Testis (tissue), 2 donors: ENCODE measurements at regions not wholly inside any gene's neighbourhood (a gene's known extent, or its start where the extent isn't known, plus 50 kb on each side); places are given as distances from the start of the nearest gene placed in this dataset.

Experiments used
- DNase-seq: peaks from one replicate; pipeline ENCODE4 v3.0.0-alpha.2; 2019
- H3K27ac ChIP-seq, 2 donors: fragments of 200-600 bp; sonication (generic); one replicate each; pipeline ENCODE4 v1.5.1; 2019
- H3K27me3 ChIP-seq: fragments of 200-600 bp; sonication (generic); one replicate; pipeline ENCODE4 v1.5.1; 2019
- H3K36me3 ChIP-seq: fragments of 200-600 bp; sonication (generic); one replicate; pipeline ENCODE4 v1.5.1; 2017; ENCODE audit warnings: low read depth; ENCODE audit errors: missing control alignments
- H3K4me1 ChIP-seq: fragments of 200-600 bp; sonication (generic); one replicate; pipeline ENCODE4 v1.5.1; 2019
- H3K4me3 ChIP-seq, 2 donors: fragments of 200-600 bp; sonication (generic); one replicate each; pipeline ENCODE4 v1.5.1; 2017 to 2019
- H3K9me3 ChIP-seq: fragments of 200-600 bp; sonication (generic); one replicate; pipeline ENCODE4 v1.5.1; 2017
- POLR2A ChIP-seq: fragments of 450-650 bp; IDR thresholded peaks from one replicate; pipeline ENCODE4 v1.6.1; 2017; ENCODE audit warnings: antibody characterized with exemption, mild to moderate bottlenecking, moderate library complexity
- WGBS, 2 donors: methylation state at CpG; one replicate each; pipeline ENCODE4 v1.1.5; 2018; 5-methylcytosine and 5-hydroxymethylcytosine counted together
- intact Hi-C: fragments of 100-400 bp; cut with DNase I; formaldehyde crosslinking; loops from one replicate; pipeline ENCODE4 v1.15.1; 2023; ENCODE audit warnings: low total_unique reads
- TF ChIP-seq, protein P1 (sequence below), 3 experiments: fragments of 450-650 bp in 2 of 3; fragments of 200-600 bp in 1 of 3; sonication (generic) in 1 of 3; IDR thresholded peaks; one replicate each; pipeline ENCODE4 v1.5.1; 2016 to 2019; ENCODE audit warnings: antibody characterized with exemption in 3 of 3, mild to moderate bottlenecking in 2 of 3, moderate library complexity in 1 of 3

DNA sequence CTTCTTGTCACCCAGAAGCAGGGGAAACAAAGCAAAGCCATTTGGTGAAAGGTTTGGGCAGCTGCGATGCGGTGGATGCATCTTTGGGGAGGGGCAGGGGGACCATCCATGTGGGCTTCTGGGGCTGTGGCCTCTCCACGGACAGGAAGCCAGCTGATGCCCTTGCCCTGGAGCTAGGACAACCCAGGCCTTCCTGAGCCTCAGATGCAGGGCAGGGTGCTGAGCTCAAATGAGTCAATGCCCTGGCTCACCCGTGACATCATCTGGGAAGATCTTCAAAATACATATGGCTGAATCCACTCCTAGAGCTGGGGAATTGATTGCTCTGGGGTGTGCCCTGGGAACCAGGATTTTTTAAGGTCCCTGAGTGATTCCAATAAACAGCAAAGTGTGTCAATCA lies 1418.2 kb downstream of the TBC1D22A start:
- WGBS, 2 donors = 89 to 92% methylated on average over 4 of the region's 4 CpGs
- Histone ChIP-seq H3K27ac (no peak overlapping the region), H3K36me3 (no peaks in the 10 kb centered on the region), H3K4me1 (no peaks in the 10 kb centered on the region), H3K4me3 (no peak overlapping the region), H3K9me3 (no peaks in the 10 kb centered on the region), H3K27me3 (no peaks in the 10 kb centered on the region)
- TF ChIP-seq, protein P1, sequence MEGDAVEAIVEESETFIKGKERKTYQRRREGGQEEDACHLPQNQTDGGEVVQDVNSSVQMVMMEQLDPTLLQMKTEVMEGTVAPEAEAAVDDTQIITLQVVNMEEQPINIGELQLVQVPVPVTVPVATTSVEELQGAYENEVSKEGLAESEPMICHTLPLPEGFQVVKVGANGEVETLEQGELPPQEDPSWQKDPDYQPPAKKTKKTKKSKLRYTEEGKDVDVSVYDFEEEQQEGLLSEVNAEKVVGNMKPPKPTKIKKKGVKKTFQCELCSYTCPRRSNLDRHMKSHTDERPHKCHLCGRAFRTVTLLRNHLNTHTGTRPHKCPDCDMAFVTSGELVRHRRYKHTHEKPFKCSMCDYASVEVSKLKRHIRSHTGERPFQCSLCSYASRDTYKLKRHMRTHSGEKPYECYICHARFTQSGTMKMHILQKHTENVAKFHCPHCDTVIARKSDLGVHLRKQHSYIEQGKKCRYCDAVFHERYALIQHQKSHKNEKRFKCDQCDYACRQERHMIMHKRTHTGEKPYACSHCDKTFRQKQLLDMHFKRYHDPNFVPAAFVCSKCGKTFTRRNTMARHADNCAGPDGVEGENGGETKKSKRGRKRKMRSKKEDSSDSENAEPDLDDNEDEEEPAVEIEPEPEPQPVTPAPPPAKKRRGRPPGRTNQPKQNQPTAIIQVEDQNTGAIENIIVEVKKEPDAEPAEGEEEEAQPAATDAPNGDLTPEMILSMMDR (IDR thresholded peaks at IDR 0.05) = no peak
- no peak for TF ChIP-seq POLR2A
- DNase-seq = no peak
- intact Hi-C loops = no loop called here

DNA sequence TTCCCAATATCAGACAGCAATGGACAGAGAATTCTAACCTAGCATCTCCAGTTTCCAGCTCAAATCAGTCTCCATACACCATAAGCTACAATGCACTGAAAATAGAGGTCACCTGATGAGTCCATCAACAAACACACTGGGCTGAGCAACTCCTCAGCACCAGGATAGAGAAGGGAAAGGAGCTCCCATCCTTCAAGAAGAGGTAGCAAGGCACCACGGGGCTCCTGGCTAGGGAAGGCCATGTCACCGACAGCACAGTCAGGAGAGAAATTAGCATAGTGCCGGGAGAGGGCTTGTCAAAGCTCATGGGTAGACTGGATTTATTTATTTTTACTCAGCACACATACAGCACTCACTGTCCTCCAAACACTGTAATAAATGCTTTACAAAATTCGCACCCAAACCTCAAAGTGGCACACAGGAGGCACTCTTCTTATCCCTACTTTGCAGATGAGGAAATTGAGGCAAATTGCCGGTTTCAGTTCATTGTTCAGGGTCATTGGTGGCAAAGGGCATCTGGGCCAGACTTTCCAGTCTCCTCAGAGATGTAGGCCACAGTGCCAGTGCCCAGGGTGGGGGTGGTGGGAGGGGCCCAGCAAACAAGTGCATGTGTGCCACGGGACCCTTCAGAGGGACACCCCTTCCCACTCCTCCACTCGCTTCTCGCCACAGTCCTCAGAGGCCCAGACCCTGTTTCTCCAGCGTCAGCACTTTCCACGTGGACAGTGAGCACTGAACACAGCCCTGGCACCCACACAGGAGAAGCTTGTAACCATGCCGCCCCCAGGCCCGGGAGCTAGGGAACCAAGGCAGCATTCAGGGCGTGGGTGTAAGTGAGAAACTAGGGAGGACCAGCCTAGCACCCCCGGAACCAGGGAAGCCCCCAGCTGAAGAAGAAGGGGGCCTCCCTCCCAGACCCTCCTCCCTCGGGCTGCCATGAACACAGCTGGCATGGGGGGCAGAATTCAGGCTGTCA lies 1417.4 kb downstream of the TBC1D22A start:
- no peak for DNase-seq
- Histone ChIP-seq H3K4me3 (no peak overlapping the region), H3K9me3 (no peaks in the 10 kb centered on the region), H3K27ac (no peak overlapping the region), H3K27me3 (no peaks in the 10 kb centered on the region), H3K4me1 (no peaks in the 10 kb centered on the region), H3K36me3 (no peaks in the 10 kb centered on the region)
- TF ChIP-seq, protein P1 (IDR thresholded peaks at IDR 0.05) = no peak
- no peak for TF ChIP-seq POLR2A
- 85 to 92% methylated on average over 5 to 15 of the region's 15 CpGs for WGBS, 2 donors
- intact Hi-C loops = no loop called here

DNA sequence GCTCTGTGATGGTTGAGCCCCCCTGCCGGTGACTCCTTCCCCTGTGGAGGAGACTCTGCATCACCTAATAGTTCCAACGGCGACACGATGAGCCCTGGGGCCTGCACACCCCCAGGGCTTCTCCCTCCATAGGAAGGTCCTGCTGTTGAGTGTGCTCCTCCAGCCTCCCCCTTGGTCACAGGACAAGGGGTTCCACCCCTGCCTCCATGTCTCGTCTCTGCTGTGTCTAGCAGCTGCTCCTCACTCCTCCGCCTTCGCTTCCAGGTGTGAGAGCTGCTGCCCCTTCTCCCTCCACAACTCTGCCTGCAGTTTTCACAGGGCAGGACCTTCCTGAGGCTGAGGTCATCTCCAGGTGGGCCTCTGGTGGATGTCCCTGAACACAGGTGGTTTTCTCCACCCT lies 1416.1 kb downstream of the TBC1D22A start:
- H3K4me3 ChIP-seq = no peak overlapping the region
- H3K4me1 ChIP-seq = no peaks in the 10 kb centered on the region
- H3K27me3 ChIP-seq = no peaks in the 10 kb centered on the region
- H3K27ac ChIP-seq = no peak overlapping the region
- no peaks in the 10 kb centered on the region for H3K36me3 ChIP-seq
- H3K9me3 ChIP-seq = no peaks in the 10 kb centered on the region
- no peak for DNase-seq
- TF ChIP-seq POLR2A = no peak
- TF ChIP-seq, protein P1 (IDR thresholded peaks at IDR 0.05) = no peak
- WGBS, 2 donors = 94 to 97% methylated on average over 7 of the region's 7 CpGs
- intact Hi-C loops = no loop called here

DNA sequence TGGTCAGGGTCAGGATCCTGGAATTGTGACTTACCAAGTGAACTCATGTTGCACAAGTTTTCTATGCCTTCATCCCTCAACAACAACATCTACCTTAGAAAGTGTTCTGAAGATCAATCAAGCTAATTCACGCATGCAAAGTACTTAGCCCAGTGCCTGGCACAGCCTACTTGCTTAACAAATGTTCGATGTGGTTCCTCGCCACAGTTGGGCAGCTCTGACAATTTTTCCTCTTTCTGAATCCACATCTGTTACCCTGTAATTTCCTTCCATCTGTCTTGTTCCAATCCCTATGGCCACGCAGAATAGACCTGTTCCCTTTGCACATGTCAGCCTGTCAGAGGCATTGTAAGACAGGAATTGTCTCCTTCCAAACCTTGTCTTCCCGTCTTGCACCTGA lies 1415.2 kb downstream of the TBC1D22A start:
- Histone ChIP-seq H3K27me3 (no peaks in the 10 kb centered on the region), H3K9me3 (no peaks in the 10 kb centered on the region), H3K27ac (no peak overlapping the region), H3K4me3 (no peak overlapping the region), H3K36me3 (no peaks in the 10 kb centered on the region), H3K4me1 (no peaks in the 10 kb centered on the region)
- TF ChIP-seq, protein P1 (IDR thresholded peaks at IDR 0.05) = no peak
- TF ChIP-seq POLR2A = no peak
- intact Hi-C loops = no loop called here
- DNase-seq = no peak
- WGBS, 2 donors = 91 to 92% methylated on average over 5 of the region's 5 CpGs

DNA sequence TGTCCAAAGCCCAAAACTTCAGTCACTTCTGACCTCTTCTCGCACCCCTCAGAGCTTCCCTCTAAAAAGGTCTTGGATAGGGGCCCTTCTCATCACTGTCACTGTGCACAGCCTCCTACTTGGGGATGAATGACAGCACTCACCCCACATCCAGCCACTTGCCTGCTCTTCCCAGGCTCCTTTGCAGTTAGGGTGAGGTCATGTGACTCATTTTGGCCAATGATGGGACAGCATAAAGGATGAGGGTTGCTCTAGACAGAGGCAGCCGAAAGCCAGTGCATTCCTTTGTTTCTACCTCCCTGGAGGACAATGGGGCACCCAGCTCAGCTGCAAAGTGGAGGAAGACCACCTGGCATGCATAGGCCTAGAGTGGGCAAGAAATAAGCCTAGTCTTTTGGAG lies 1413.3 kb downstream of the TBC1D22A start:
- TF ChIP-seq, protein P1 (IDR thresholded peaks at IDR 0.05) = no peak
- no peak for TF ChIP-seq POLR2A
- WGBS, 2 donors = 94 to 100% methylated on average over 2 of the region's 2 CpGs
- intact Hi-C loops = no loop called here

More for the DNA sequence above, 1413.3 kb downstream of the TBC1D22A start:
- no peak for DNase-seq
- Histone ChIP-seq H3K4me1 (no peaks in the 10 kb centered on the region), H3K36me3 (no peaks in the 10 kb centered on the region), H3K27ac (no peak overlapping the region), H3K4me3 (no peak overlapping the region), H3K9me3 (no peaks in the 10 kb centered on the region), H3K27me3 (no peaks in the 10 kb centered on the region)
